Lung (tissue), 11 donors: ENCODE measurements at regions not wholly inside any gene's neighbourhood (a gene's known extent, or its start where the extent isn't known, plus 50 kb on each side); places are given as distances from the start of the nearest gene placed in this dataset.
"Not testable (repeated sequence)": the region's sequence is repeated elsewhere in the genome, so short reads cannot be mapped to it uniquely, and the experiment has no call there.

Source experiments
- ATAC-seq: fragments of 200-7000 bp; cut with Tn5 transposase; one replicate; pipeline ENCODE4 v1.9.1; 2020; ENCODE audit warnings: moderate number of reproducible peaks; ENCODE audit not compliant: insufficient read depth, low FRiP score
- DNase-seq, 3 donors: peaks; one replicate each; pipeline ENCODE4 v3.0.0-alpha.2; 2013 to 2017
- H3K27ac ChIP-seq, 2 donors: one replicate each; pipeline ENCODE4 v1.5.1; 2013; ENCODE audit warnings: mild to moderate bottlenecking in 2 of 2, moderate library complexity in 2 of 2, control low read depth in 1 of 2, inconsistent platforms in 1 of 2, low read depth in 1 of 2, low read length in 1 of 2
- H3K27me3 ChIP-seq, 3 donors: one replicate each; pipeline ENCODE4 v1.5.1; 2013; ENCODE audit warnings: low read length in 2 of 3; ENCODE audit not compliant: control insufficient read depth in 3 of 3, insufficient read depth in 3 of 3
- H3K36me3 ChIP-seq, 4 donors: one replicate each; pipeline ENCODE4 v1.5.1; 2013; ENCODE audit warnings: low read length in 4 of 4, mild to moderate bottlenecking in 1 of 4, moderate library complexity in 1 of 4; ENCODE audit not compliant: control insufficient read depth in 4 of 4, insufficient read depth in 4 of 4
- H3K4me1 ChIP-seq, 5 donors: one replicate each; pipeline ENCODE4 v1.5.1; 2013; ENCODE audit warnings: low read length in 5 of 5, mild to moderate bottlenecking in 2 of 5, moderate library complexity in 1 of 5; ENCODE audit not compliant: control insufficient read depth in 5 of 5, insufficient read depth in 5 of 5
- H3K4me3 ChIP-seq: one replicate; pipeline ENCODE4 v1.5.1; 2013; ENCODE audit warnings: mild to moderate bottlenecking, control low read depth, moderate library complexity
- H3K9ac ChIP-seq, 2 donors: one replicate each; pipeline ENCODE4 v1.5.1; 2013; ENCODE audit warnings: low read length in 2 of 2, control low read depth in 1 of 2; ENCODE audit not compliant: insufficient read depth in 1 of 2
- H3K9me3 ChIP-seq, 4 donors: one replicate each; pipeline ENCODE4 v1.5.1; 2013; ENCODE audit warnings: low read length in 3 of 4, mild to moderate bottlenecking in 1 of 4, moderate library complexity in 1 of 4; ENCODE audit not compliant: control insufficient read depth in 4 of 4, insufficient read depth in 3 of 4
- WGBS, 2 donors: extraction: QIAGEN DNeasy Blood & Tissue Kit; methylation state at CpG; one replicate each; pipeline ENCODE4 v1.1.7; 2013; 5-methylcytosine and 5-hydroxymethylcytosine counted together
- TF ChIP-seq, protein P1 (sequence below): IDR thresholded peaks from 2 replicates; pipeline ENCODE4 v1.5.1; 2012; ENCODE audit warnings: mild to moderate bottlenecking; ENCODE audit errors: control extremely low read depth, extremely low read depth
- donor health status: control.
- donor health status: control.
- donor health status: Bipolar disorder and iron deficiency.
- donor health status: healthy.
- donor health status: DM: yes; HTN: yes; CAD: no.

DNA sequence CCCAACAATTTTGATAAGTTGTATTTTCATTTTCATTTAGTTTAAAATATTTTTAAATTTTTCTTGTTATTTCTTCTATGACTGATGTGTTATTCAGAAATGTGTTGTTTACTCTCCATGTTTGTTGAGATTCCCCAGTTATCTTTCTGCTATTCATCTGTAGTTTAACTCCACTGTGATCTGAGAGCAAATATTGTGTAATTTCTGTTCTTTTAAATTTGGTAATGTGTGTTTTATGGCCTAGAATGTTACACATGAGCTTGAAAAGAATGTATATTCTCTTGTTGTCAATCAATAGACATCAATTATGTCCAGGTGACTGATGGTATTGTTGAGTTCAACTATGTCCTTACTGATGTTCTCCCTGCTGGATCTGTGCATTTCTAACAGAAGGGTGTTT lies 188.2 kb downstream of the CYP26B1 start:
- DNase-seq = no peak
- ATAC-seq = no peak
- Histone ChIP-seq H3K36me3 (no peaks in the 10 kb centered on the region), H3K9ac (no peak overlapping the region), H3K4me3 (no peak overlapping the region), H3K4me1 (peaks cover 0 to 10% (median 0%) of the 10 kb centered on the region in 5 donors), H3K9me3 (peaks cover 0 to 12% (median 1%) of the 10 kb centered on the region in 4 donors), H3K27ac (no peak overlapping the region), H3K27me3 (no peaks in the 10 kb centered on the region)
- TF ChIP-seq, protein P1, sequence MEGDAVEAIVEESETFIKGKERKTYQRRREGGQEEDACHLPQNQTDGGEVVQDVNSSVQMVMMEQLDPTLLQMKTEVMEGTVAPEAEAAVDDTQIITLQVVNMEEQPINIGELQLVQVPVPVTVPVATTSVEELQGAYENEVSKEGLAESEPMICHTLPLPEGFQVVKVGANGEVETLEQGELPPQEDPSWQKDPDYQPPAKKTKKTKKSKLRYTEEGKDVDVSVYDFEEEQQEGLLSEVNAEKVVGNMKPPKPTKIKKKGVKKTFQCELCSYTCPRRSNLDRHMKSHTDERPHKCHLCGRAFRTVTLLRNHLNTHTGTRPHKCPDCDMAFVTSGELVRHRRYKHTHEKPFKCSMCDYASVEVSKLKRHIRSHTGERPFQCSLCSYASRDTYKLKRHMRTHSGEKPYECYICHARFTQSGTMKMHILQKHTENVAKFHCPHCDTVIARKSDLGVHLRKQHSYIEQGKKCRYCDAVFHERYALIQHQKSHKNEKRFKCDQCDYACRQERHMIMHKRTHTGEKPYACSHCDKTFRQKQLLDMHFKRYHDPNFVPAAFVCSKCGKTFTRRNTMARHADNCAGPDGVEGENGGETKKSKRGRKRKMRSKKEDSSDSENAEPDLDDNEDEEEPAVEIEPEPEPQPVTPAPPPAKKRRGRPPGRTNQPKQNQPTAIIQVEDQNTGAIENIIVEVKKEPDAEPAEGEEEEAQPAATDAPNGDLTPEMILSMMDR = no peak

DNA sequence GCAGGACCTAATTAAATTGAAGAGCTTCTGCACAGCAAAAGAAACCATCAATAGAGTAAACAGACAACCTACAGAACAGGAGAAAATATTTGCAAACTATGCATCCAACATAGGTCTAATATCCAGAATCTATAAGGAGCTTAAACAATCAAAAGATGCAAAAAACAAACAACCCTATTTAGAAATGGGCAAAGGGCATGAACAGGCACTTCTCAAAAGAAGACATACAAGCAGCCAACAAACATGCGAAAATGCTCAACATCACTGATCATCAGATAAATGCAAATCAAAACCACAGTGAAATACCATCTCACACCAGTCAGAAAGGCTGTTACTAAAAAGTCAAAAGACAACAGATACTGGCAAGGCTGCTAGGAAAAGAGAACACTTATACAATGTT lies 189.2 kb downstream of the CYP26B1 start:
- H3K36me3 ChIP-seq, H3K27ac ChIP-seq, H3K4me1 ChIP-seq, DNase-seq, H3K9ac ChIP-seq, ATAC-seq, H3K4me3 ChIP-seq, H3K27me3 ChIP-seq: not testable (repeated sequence)
- H3K9me3 ChIP-seq = peaks cover 0 to 12% (median 1%) of the 10 kb centered on the region in 4 donors
- 94 to 96% methylated on average over 1 of the region's 1 CpG for WGBS, 2 donors

DNA sequence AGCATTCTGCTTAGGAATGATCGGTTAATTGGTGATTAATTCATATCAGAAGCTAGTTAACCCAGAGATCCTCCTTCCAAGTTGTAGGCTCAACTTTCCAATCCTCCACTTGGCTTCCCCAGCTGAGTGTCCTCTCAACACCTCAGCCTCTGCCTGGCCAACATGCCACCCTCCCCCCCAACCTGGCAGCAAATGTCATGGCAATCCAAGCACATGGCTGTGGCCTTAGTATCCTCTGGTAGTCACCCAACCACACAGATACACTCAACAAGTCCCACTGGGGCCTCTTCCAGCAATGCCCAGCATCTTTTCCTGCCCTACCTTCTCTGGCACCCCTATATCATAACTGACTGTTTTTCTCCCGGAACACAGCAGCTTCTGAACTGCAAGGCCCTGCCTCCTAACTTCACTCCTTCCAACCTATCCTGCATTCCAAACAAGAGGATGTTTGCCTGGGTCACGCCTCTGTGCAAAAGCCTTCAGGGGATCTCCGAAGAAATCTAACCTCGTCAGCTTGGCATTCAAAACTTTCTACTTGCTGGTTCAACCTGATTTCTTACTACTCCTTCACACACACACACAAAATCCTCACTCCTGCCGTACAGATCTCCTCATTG lies 195.0 kb downstream of the CYP26B1 start:
- WGBS, 2 donors = 72 to 79% methylated on average over 6 of the region's 6 CpGs

DNA sequence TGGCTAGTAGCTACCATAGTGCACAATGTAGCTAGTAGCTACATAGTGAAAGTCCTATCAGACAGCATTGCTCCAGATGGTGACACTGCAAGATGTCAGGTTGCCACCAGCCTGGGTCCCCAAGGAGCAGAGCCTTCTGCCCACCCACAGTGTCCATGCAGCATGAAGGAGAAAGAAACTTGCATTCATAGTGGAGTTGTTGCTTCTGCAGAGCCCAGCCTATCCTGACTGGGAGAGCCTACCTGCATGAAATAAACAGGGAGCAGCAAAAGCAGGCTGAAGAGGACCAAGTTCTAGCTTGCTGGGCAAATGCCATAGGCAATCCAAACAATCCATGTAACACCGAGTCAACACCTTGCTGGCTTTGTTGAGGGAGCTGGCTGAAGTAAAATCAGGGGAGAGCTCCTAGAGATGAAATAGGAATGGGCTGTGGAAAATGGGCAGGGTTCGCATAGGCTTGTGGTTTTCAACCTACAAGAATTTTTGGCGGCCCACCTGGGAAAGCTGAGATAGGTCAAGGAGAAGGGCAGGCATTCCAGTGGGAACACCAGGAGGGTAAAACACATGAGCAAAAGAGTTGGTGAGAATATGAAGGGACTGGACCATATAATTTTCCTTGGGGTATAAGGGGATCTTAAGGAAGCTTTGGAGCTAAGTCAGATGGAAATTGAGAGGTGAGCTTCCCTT lies 195.8 kb downstream of the CYP26B1 start:
- no peak overlapping the region for H3K4me3 ChIP-seq
- H3K36me3 ChIP-seq = no peaks in the 10 kb centered on the region
- no peak for ATAC-seq
- H3K27me3 ChIP-seq = no peaks in the 10 kb centered on the region
- WGBS, 2 donors = 93 to 94% methylated on average over 3 of the region's 3 CpGs
- H3K4me1 ChIP-seq = peaks cover 0 to 3% (median 0%) of the 10 kb centered on the region in 5 donors
- DNase-seq = no peak
- no peak overlapping the region for H3K9ac ChIP-seq
- TF ChIP-seq, protein P1 = no peak
- H3K27ac ChIP-seq = no peak overlapping the region
- peaks cover 0 to 2% (median under 1%) of the 10 kb centered on the region in 4 donors for H3K9me3 ChIP-seq

More for the DNA sequence above, 195.0 kb downstream of the CYP26B1 start:
- H3K9ac ChIP-seq = no peak overlapping the region
- H3K4me1 ChIP-seq = peaks cover 0 to 3% (median 0%) of the 10 kb centered on the region in 5 donors
- H3K36me3 ChIP-seq = no peaks in the 10 kb centered on the region
- H3K27ac ChIP-seq = no peak overlapping the region
- TF ChIP-seq, protein P1 = no peak
- peaks cover 0 to 3% (median 1%) of the 10 kb centered on the region in 4 donors for H3K9me3 ChIP-seq
- H3K4me3 ChIP-seq = no peak overlapping the region
- no peaks in the 10 kb centered on the region for H3K27me3 ChIP-seq
- DNase-seq = no peak
- ATAC-seq = no peak
